SK-N-SH (cell line): ENCODE measurements at regions not wholly inside any gene's neighbourhood (a gene's known extent, or its start where the extent isn't known, plus 50 kb on each side); places are given as distances from the start of the nearest gene placed in this dataset.

Source experiments
- ELF1 ChIP-seq: IDR thresholded peaks from 2 replicates; pipeline ENCODE4 v1.4.0; 2012
- EP300 ChIP-seq, 2 experiments: IDR thresholded peaks; 2 replicates each; pipeline versions ENCODE4 v1.4.0 to v1.6.1; 2012; ENCODE audit warnings: borderline replicate concordance in 1 of 2, low read depth in 1 of 2, low read length in 1 of 2
- FOXM1 ChIP-seq: IDR thresholded peaks from 2 replicates; pipeline ENCODE4 v1.4.0; 2012; ENCODE audit warnings: low read depth, mild to moderate bottlenecking
- GABPA ChIP-seq: IDR thresholded peaks from 2 replicates; pipeline ENCODE4 v1.4.0; 2012; ENCODE audit warnings: low read depth, mild to moderate bottlenecking
- GATA2 ChIP-seq: sonication (generic); formaldehyde crosslinking; IDR thresholded peaks from 2 replicates; pipeline ENCODE4 v1.5.0; 2020; ENCODE audit warnings: mild to moderate bottlenecking, missing genetic modification reagents
- JUND ChIP-seq: IDR thresholded peaks from 2 replicates; pipeline ENCODE4 v1.4.0; 2012
- MEF2A ChIP-seq: IDR thresholded peaks from 2 replicates; pipeline ENCODE4 v1.4.0; 2012; ENCODE audit warnings: low read depth, borderline replicate concordance
- POLR2AphosphoS5 ChIP-seq: IDR thresholded peaks from 2 replicates; pipeline ENCODE4 v1.6.1; 2012; ENCODE audit warnings: low read depth, low read length
- YY1 ChIP-seq: IDR thresholded peaks from 2 replicates; pipeline ENCODE4 v1.4.0; 2012; ENCODE audit warnings: low read depth, mild to moderate bottlenecking
- TF ChIP-seq, protein P1 (sequence below): IDR thresholded peaks from 2 replicates; pipeline ENCODE4 v1.4.0; 2012; ENCODE audit warnings: low read depth, borderline replicate concordance
- TF ChIP-seq, protein P2 (sequence below): fragments of 200-600 bp; sonication (generic); IDR thresholded peaks from 2 replicates; pipeline ENCODE4 v1.6.1; 2017; ENCODE audit warnings: antibody characterized with exemption, mild to moderate bottlenecking, moderate library complexity

DNA sequence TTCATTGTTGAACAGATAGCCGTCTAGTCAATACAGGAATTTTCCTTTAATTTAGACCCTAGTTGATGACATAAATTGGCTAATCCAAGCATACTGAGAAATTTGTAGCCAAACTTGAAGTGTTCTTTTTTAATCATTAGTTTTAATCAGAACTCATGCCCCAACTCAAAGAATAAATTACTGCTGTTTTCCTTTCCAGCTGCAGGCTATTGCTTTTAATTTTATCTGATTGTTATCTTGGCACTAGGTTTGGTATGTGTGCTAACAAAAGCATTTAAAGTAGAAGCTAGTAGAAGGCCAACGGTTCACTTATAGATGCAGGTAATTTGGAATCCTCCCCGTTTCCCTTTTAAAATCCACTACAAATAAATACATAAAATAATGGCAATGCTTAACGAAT lies 188.5 kb downstream of the CD109 start:
- TF ChIP-seq, protein P1, sequence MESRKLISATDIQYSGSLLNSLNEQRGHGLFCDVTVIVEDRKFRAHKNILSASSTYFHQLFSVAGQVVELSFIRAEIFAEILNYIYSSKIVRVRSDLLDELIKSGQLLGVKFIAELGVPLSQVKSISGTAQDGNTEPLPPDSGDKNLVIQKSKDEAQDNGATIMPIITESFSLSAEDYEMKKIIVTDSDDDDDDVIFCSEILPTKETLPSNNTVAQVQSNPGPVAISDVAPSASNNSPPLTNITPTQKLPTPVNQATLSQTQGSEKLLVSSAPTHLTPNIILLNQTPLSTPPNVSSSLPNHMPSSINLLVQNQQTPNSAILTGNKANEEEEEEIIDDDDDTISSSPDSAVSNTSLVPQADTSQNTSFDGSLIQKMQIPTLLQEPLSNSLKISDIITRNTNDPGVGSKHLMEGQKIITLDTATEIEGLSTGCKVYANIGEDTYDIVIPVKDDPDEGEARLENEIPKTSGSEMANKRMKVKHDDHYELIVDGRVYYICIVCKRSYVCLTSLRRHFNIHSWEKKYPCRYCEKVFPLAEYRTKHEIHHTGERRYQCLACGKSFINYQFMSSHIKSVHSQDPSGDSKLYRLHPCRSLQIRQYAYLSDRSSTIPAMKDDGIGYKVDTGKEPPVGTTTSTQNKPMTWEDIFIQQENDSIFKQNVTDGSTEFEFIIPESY = no peak
- no peak for TF ChIP-seq GABPA
- TF ChIP-seq, protein P2, sequence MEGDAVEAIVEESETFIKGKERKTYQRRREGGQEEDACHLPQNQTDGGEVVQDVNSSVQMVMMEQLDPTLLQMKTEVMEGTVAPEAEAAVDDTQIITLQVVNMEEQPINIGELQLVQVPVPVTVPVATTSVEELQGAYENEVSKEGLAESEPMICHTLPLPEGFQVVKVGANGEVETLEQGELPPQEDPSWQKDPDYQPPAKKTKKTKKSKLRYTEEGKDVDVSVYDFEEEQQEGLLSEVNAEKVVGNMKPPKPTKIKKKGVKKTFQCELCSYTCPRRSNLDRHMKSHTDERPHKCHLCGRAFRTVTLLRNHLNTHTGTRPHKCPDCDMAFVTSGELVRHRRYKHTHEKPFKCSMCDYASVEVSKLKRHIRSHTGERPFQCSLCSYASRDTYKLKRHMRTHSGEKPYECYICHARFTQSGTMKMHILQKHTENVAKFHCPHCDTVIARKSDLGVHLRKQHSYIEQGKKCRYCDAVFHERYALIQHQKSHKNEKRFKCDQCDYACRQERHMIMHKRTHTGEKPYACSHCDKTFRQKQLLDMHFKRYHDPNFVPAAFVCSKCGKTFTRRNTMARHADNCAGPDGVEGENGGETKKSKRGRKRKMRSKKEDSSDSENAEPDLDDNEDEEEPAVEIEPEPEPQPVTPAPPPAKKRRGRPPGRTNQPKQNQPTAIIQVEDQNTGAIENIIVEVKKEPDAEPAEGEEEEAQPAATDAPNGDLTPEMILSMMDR = no peak
- no peak for TF ChIP-seq FOXM1
- TF ChIP-seq GATA2 (CRISPR knock-in tag) = no peak
- TF ChIP-seq YY1 = no peak
- no peak for TF ChIP-seq EP300 (IDR thresholded peaks at IDR 0.05; ENCODE audit: borderline replicate concordance in 1 of 2, low read depth in 1 of 2, low read length in 1 of 2)
- TF ChIP-seq ELF1 = no peak
- no peak for TF ChIP-seq MEF2A
- TF ChIP-seq POLR2AphosphoS5 = no peak
- no peak for TF ChIP-seq JUND
